T1000 (cell line): ENCODE measurements at regions not wholly inside any gene's neighbourhood (a gene's known extent, or its start where the extent isn't known, plus 50 kb on each side); places are given as distances from the start of the nearest gene placed in this dataset.
A peak's percentile ranks its signal among the peaks of the same experiment; 100 is the strongest.
"Not testable (repeated sequence)": the region's sequence is repeated elsewhere in the genome, so short reads cannot be mapped to it uniquely, and the experiment has no call there.

Experiments
- DNase-seq: peaks from one replicate; lab custom pipeline; 2025; ENCODE audit warnings: mixed read lengths; lab: John Stamatoyannopoulos, UW

DNA sequence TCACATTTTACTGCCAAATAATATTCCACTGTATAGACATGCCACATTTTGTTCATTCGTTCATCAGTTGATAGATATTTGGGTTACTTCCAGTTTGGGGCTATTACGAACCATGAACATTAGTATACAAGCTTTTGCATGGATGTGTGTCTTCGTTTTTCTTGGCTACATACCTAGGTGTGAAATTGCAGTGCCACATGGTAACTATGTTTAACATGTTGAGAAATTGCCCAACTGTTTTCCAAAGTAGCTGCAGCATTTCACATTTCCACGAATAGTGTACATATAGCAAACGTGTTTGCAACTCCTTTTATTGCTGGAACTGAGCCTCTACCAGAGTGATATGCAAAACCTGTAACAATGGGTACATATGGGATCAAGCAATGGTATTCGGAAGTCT, 221.5 kb downstream of the VEGFC start:
- no peak for DNase-seq

DNA sequence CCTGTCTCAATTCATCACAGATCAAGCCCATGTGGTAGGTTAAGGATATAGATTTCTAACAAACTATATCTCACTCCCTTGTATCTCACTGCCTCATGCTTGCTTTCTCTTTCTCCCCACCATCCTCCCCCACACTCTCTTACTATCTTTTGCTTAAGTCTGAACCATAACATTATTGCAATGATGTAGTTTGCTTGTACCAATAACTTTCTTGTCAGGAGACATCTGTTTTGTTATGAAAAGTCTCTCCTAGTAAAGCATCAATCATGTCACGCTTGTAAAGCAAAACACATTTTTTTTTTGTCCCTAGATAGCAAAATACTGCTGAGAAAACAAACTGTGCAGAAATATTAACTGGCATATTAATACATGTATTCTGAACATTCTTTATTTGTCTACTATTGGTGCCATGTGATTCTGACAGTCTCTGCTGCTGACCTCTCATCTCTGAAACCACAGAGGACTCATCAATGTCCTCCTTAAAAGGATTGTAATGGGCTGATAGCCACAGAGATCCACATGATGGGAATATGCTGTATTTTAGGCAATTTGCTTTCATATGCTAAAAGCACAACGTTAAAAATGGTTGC, 217.5 kb downstream of the VEGFC start:
- no peak for DNase-seq

DNA sequence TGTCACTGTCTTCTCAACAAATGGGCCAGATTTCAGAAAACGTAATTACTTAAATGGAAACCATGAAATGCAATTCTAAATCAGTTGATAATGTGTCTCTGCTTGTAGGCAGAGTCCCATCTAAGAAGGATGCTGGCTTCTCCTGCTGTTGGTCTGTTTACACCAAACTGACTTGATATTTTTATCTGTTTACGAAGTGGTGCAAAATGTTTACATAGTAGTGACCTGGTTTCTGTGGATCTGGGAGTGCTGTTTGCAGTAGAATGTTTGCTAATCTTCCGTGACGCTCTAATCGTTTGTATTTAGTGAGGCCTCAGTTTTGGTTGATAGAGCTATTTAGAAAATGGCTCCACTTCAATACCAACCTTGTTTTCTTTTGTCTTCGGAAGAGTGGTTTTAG, 213.5 kb downstream of the VEGFC start:
- DNase-seq = no peak

DNA sequence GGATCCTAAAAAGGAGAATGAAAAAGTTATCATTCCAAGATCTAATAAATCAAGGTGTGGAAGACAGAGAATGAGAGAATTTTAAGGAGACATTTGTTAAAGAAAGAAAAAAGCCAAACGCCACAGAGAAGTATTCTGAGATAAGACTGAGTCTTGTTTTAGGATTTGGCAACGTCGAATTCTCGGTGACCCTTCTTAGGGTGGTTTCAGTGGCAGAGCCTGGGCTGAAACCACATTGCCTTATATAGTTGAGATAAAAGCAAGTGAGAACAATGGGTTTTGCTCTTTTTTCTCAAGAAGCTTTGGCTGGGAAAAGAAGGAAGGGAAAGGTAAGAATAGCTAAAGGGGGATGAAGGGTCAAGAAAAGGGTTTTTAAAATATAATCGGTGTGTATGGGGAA, 209.4 kb downstream of the VEGFC start:
- no peak for DNase-seq

DNA sequence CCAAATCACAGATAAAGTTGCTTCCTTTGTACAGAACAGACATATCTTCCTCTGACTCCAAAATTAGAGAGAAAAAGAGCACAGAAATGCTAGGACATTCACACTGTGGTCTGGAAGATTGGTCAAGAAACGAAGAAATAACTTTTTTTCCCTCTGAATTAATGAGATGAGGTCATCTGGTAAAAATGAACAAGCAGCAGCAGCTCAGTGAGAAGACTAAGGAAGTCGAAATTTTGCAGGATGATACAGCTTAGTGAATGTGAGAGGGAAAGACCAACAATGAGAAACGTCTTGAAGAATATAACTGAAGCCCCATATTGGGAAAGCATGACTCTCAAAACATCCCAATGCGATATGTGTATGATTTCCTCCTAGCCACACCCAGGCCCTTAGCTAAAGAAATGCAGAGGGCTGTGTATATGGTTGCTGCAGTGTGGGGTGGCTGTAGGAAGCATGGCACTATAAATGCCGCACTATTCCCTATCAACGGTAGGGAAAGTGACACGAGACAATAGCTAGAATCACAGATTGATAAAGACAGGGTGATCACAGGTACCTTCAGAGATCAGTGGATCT, 208.6 kb downstream of the VEGFC start:
- no peak for DNase-seq

DNA sequence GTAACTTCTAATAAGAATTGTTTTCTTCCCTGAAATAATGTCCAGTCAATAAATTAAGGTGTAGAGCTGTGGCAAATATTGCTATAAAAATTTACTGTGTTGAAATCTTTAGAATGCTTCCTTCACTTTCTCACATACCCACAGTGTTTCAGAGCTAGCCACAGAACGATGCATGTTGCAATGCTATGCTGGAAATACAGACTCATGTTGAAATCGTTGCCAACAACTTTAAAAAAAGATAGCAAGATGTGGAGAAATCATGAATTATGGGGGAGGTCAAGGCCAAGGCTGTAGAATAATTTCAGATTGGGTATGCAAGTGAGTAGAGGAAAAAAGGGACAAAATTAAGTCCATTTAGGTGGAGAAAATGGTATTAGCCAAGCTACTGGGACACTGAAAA, 204.8 kb downstream of the VEGFC start:
- DNase-seq = no peak

DNA sequence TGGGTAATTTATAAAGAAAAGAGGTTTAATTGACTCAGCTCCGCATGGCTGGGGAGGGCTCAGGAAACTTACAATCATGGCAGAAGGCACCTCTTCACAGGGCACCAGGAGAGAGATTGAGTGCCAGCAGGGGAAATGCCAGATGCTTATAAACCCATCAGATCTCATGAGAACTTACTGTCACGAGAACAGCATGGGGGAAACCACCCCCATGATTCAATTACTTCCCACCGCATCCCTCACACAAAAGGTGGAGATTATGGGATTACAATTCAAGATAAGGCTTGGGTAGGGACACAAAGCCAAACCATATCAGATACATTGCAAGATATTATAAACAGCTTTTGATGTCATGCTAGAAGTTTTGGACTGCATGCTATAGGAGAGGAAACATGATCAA, 204.3 kb downstream of the VEGFC start:
- DNase-seq = no peak

DNA sequence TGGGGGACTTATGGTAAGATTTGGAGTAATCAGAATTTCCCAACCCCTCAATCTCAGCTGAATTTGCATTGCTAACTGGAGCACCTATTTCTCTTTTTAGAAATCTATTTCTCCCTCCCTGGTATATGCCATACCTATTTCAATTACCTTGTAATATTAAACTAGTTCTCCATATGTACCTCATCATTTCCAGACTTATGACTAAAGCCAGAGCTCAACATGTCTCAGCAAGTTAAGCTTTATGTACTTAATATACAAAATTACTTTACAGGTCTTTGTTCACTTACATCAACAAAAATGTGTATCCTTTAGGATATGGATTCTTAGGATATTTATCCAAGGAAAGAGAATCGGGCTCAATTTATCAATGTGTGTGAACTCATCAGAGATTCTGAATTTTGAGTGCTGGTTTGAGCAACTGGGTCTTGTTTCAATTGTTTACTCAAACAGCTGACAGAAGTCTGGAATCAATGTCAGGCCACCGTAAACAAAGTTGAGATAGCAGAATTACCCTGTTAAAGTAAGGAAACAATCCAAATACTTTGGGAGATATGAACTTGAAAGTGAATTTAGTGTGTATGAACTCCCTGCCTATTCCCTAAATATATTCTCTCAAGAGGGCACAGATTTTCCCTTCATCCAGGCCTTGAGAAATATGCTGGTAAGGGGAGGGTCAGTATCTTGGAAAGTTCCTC, 199.6 kb downstream of the VEGFC start:
- no peak for DNase-seq

DNA sequence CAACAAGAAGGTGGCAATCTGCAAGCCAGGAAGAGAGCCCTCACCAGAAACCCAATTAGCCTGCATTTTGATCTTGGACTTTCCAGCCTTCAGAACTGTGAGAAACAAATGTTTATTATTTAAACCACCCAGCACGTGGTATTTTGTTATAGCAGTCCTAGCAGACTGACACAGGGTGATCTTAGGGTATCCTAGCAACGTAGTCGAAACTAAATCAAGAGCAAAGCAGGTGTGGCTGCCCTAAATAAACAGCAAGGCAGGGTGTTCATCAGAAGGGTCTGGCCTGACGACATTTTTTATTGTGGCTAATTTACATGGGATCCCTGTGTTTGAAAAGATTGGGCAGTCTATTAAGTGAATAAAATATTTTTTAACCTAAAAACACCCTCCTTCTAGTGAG, 198.8 kb downstream of the VEGFC start:
- DNase-seq = no peak

DNA sequence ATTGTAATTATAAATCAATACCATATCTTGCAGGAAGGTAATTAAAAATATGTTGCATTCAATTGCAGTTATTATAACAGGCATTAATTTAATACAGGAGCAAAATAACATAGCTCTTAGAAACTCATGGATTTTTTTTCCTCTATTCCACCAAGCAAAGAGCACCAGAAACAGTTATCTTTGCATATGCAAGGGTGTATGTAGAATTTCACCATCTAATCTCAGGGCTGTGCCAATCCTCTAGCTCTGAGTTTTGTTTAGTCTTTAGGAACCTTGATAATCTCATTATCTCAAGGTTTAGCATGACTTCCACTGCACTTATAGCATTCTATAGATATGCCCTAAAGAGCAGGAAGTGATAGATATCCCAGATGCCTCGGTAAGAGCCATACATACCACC, 197.5 kb downstream of the VEGFC start:
- no peak for DNase-seq

DNA sequence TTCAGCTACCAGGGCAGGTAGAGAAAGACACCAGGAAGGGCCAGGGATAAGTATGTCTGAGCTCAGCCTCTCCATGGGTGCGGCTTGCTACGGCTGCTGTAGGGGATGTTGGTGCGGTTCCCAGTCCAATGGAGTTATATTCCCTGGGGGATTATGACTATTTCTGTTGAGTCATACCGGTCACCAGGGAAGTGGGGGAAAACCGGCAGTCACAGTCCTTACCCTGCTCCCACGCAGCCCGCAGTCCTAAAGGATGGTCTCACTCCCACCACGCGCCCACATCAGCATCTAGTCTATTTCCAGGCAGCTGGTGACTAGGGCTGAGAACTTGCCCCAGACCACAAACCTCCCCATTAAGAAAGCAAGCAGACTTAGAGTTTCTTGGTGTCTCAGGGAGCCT, 191.6 kb downstream of the VEGFC start:
- peak; percentile 82 for DNase-seq

DNA sequence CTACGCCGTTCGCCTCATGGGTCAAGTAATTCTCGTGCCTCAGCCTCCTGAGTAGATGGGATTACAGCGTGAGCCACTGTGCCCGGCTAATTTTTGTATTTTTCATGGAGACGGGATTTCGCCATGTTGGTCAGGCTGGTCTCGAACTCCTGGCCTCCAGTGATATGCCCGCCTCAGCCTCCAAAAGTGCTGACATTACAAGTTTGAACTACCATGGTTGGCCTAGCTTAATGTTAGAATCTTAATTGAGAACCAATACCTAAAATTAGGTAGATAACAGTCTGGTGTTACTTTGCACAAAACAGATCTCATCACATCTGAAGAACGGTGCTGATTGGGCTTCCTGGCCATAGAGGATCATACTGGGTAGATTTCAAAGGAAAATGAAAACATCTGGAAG, 184.9 kb downstream of the VEGFC start:
- no peak for DNase-seq

DNA sequence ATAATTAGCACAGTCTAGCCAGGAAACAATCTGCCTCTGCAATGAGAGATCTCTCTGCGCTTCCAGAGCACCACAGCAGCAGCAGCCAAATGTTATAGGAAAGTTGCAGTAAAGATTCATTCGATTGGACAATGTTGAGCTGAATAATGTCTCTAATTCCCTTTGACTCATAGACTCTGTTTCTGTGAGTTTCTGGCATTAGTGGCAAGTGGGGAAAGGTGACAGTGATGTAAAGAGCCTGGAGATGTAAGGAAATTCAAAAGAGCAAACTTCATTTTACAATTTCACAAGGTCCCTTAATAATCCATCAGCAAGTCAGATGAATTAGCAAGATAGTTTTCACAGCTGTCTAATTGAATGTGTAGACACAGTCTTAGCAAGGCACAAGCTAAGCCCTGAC, 184.4 kb downstream of the VEGFC start:
- no peak for DNase-seq

DNA sequence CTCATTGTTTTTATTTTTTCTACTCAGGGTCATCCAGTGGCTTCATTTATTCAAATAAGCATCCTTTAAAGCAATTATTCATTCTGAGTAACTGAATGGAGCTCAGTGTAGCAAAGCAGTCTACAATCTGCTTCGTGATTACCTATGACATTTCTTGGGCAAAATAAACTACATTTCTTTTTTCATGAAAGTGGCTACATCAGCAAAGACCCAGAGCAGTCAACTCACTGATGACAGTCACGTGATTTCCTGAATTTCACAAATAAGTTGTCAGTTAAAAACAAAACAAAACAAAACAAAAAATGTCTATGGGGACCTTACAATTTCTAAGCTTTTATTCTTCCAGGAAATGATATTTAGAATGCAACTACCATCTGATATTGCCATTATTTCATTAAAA, 182.1 kb downstream of the VEGFC start:
- DNase-seq = no peak

DNA sequence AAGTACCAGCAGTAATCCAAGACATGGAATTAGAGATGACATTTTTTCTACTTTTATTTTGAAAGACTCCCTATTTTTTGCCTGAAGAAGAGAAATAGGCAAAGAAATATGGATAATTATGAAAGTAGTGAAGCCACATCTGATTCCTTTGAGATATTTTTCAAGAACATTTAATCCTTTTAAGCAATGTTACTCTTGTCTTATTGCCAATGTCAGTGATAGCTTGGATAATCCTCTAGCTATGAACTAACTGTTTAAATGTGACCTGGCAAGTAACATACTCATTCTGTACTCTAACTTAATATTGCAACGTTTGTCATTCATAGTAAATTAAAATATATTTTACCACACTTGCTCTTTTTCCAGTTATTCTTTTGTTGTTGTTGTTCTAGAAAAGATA, 181.3 kb downstream of the VEGFC start:
- DNase-seq = no peak

DNA sequence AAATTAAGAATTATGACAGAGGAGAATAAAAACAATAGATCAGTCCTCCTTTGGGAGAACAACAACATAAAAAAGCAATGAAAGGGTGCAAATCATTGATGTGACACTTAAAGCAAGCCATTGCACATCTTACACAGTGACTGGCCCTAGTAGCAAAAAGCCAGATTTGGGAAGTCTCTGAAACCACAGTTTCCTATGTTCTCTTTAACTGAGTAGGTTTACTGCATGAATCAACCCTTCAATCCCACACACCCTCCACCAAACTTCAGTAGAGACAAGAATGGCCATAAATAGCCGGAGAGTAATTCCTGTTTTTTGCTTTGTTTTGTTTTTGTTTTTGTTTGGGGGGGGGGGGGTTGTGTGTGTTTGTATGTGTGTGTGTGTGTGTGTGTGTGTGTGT, 180.8 kb downstream of the VEGFC start:
- no peak for DNase-seq

DNA sequence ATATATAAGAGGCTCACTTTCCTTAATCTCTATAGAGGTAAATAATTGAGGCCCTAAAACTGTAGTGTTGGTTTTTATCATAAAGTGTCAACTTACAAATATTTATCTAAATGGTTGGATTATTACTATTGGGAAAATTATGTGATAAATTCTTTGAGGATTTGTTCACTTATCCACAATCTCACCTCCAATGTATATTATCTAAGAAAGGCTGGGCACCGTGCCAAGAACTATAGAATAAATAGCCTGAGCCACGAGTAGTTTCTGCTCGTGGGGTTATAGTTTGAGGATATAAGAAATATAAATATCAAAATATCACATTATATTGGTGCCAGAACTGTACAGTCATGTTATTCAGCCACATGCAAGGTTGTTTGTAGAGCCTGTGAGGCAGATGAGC, 177.9 kb downstream of the VEGFC start:
- DNase-seq = no peak

DNA sequence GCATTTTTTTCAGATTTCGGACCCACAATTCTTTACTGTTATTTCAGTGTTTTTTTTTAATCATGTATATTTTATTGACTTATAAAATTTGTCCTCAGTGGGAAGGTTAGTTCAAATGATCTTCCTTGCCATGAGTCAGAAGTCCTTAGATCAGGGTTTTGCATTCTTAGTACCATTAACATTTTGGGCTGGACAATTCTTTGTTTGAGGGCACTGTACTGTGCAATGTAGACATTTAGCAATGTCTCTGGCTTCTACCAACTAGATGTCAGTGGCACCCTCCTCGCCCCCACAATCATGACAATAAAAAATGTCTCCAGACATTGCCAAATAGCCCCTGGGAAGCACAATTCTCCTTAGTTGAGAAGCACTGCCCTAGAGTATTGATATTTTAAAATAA, 176.6 kb downstream of the VEGFC start:
- no peak for DNase-seq

DNA sequence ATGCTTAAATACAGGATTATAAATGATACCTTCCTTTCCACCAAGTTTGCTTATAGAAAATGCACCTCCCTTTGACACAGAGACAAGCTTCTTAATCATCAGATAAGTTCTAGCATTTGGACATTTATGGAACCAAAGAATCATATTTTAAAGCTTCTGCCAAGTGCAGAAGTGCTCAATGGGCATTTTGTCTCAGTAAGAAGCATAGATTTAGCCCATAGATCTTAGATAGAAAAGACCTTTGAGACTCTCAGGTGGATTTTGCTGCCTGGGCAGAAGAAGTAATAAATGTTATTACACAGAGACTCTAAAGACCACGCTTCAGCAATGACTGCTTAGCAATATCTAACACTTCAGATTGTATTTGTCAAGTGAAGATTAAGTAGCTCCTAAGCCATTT, 174.6 kb downstream of the VEGFC start:
- DNase-seq = no peak

DNA sequence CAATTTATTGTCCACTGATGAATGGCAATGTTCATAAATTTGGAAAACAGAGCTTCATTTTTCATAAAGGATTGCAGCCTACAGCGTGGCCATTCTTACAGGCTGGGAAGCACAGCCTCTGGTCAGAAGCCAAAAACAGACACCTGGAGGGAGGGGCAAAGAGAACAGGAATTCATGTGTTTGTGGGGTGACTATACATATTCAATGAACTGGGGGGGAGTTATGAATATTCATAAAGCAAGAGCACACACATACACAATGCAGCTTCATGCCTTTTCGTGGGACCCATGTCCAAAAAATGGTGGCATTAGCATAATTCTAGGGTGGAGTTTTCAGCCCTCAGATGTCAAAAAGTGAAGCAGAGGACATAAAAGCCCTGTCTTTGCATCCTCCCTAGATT, 173.3 kb downstream of the VEGFC start:
- DNase-seq = no peak

DNA sequence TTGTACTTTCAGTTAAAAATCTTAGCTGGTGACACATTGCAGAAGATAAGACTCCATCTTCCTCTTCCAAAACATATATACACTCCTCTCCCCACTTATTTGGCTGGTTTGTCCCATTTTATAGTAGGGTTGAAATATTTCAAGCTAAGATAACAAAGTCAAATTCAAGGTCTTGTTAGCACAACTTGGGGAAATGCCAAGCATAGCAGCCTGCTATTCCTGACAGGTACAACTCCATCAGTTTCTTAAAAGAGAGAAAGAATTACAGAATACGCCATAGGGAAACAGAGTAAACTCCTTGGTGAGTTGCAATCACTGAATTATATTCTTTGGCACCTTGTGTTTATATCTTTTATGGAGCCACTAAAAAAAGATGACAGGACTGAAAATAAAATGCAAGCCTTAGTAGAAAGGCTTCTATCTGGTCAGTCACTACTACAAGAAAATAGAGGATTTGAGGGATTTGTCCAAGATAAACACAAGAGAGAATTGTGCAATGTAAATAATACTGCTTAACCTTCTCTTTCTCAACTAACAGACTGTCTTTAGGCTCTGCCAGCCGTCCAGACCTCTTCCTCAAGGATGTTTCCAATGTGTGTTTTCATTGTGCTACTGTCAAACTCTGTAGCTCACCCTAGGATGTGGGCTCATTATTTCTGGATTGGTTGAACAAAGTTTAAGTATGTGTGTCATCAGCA, 170.3 kb downstream of the VEGFC start:
- DNase-seq = no peak

DNA sequence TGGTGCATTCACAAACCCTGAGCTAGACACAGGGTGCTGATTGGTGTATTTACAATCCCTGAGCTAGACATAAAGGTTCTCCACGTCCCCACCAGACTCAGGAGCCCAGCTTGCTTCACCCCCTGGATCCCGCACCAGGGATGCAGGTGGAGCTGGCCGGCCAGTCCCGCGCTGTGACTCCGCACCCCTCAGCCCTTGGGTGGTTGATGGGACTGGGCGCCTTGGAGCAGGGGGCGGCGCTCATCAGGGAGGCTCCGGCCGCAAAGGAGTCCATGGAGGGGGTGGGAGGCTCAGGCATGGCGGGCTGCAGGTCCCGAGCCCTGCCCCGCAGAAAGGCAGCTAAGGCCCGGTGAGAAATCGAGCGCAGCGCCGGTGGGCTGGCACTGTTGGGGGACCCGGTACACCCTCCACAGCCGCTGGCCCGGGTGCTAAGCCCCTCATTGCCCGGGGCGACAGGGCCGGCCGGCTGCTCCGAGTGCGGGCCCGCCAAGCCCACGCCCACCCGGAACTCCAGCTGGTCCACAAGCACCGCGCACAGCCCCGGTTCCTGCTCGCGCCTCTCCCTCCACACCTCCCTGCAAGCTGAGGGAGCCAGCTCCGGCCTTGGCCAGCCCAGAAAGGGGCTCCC, 167.6 kb downstream of the VEGFC start:
- DNase-seq = not testable (repeated sequence)

DNA sequence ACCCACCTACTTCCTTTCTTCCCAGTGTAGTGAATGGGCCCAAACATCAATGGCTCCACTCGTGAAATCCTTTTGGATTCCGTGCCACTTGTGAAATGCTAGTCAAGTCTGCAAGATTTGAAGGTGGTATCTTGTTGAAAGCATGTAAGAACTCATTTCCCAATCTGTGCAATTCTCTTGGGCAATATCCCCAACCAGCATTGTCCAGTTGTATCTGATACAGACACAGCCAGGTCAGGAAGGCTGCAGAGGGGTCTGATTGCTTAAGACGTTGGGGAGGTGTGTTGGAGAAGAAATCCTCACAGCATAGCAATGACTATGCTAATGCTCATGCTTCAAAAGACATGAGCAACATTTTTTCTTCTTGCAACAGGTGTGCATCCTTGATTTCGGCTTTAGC, 164.8 kb downstream of the VEGFC start:
- DNase-seq = no peak
